AG09319 (cell line): ENCODE measurements at regions not wholly inside any gene's neighbourhood (a gene's known extent, or its start where the extent isn't known, plus 50 kb on each side); places are given as distances from the start of the nearest gene placed in this dataset.
"Not testable (repeated sequence)": the region's sequence is repeated elsewhere in the genome, so short reads cannot be mapped to it uniquely, and the experiment has no call there.

Experiments
- DNase-seq: peaks from one replicate; pipeline ENCODE4 v3.0.0-alpha.2; 2010; ENCODE audit warnings: low read depth; ENCODE audit errors: extremely low read depth
- TF ChIP-seq, protein P1 (sequence below): IDR thresholded peaks from 2 replicates; pipeline ENCODE4 v1.5.1; 2011; ENCODE audit warnings: low read depth, mild to moderate bottlenecking, inconsistent platforms, low read length, moderate library complexity

DNA sequence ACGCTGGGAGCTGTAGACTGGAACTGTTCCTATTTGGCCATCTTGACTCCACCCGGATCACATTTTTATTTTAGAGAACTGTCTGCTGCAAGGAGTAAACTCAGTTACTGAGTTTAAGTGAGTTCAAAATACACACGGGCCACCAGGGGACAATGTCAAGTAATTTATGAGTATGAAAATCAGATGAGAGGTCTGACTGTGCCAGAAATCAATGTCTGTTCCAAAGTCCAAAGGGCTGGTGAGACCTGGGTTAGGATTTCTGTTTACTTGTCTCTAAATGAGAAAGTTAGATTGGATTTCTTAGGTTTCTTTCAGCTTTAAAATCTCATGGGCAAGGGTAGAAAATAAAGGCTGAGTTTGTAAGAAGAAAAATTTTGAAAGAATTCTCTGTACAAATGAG, 465.8 kb upstream of the MEIS1 start:
- no peak for DNase-seq
- TF ChIP-seq, protein P1, sequence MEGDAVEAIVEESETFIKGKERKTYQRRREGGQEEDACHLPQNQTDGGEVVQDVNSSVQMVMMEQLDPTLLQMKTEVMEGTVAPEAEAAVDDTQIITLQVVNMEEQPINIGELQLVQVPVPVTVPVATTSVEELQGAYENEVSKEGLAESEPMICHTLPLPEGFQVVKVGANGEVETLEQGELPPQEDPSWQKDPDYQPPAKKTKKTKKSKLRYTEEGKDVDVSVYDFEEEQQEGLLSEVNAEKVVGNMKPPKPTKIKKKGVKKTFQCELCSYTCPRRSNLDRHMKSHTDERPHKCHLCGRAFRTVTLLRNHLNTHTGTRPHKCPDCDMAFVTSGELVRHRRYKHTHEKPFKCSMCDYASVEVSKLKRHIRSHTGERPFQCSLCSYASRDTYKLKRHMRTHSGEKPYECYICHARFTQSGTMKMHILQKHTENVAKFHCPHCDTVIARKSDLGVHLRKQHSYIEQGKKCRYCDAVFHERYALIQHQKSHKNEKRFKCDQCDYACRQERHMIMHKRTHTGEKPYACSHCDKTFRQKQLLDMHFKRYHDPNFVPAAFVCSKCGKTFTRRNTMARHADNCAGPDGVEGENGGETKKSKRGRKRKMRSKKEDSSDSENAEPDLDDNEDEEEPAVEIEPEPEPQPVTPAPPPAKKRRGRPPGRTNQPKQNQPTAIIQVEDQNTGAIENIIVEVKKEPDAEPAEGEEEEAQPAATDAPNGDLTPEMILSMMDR = no peak

DNA sequence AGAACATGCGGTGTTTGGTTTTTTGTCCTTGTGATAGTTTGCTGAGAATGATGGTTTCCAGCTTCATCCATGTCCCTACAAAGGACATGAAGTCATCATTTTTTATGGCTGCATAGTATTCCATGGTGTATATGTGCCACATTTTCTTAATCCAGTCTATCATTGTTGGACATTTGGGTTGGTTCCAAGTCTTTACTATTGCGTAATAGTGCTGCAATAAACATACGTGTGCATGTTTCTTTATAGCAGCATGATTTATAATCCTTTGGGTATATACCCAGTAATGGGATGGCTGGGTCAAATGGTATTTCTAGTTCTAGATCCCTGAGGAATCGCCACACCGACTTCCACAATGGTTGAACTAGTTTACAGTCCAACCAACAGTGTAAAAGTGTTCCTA, 471.6 kb upstream of the MEIS1 start:
- not testable (repeated sequence) for DNase-seq

DNA sequence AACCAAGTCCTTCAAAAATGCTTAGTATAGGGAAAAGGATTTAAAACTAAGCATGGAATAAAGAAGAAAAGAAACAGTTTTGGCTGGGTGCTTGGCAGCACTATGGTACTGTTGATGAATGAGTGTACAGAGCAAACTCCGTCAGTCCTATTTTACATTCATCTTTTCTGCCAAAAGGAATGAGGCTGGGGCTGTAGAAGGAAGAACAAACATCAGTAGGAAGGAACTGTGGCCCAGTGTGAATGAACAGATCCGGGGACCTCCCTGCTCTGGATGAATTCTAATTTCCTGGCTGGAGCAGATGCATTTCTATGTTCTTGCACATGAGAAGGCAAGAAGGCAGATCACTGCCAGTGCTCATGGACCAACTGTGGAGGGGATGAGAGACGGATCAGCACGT, 474.0 kb upstream of the MEIS1 start:
- TF ChIP-seq, protein P1 = no peak
- DNase-seq = no peak

DNA sequence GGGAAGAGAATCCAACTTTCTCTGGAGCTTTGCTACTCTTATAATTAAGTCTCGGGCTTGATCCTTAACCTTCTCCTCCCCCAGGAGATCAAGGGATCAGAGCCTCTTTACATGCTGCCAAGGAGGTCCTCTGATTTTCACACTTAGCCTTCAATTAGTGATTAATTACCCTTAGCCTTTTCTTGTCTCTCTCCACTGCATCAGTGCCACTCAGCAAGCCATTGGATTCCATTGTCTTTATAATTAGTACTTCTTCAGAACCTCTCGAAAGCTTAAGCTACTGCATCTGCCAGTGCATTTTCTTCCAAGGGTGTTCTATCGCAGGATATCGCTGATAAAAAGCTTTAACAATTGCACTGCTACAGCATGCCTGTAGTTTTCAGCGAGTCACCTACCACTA, 477.0 kb upstream of the MEIS1 start:
- no peak for DNase-seq
- TF ChIP-seq, protein P1 = no peak

DNA sequence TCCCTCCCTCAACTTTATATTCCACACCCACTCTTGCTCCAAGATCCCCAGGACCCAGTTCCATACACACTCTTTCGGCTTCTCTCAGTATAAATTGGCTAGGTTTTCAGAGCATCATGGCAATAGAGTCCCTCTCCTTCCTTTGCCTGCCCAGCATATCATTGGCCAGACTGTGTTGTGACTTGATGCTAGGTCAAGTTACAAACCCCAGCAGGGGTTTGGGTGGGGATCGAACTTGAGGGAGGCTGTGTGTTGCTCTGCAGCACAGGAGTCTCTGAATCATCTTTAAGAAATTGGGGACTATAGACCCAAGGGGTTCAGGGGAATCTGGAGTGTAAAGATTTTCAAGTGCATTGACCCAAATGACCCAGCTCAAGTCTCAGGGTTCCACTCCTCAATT, 477.5 kb upstream of the MEIS1 start:
- no peak for DNase-seq
- TF ChIP-seq, protein P1 = no peak

DNA sequence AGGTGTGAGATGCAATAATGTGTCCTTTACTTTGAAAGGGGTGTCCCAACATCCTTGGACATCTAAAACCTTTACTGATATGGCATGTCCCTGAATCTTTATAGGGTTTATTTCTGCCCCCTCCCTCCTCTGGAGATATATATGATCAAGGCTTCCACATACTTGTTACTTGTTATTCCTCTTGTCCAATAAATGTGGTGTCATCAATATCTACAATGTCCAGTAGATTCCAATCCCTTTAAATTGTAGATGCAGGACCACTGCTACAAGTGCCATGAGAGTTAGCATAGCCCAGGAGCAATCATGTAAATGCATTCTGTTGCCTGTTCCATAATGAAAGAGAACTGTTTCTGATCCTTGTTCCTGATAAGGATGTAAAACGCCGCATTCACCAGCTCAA, 479.7 kb upstream of the MEIS1 start:
- TF ChIP-seq, protein P1 = no peak
- DNase-seq = no peak

DNA sequence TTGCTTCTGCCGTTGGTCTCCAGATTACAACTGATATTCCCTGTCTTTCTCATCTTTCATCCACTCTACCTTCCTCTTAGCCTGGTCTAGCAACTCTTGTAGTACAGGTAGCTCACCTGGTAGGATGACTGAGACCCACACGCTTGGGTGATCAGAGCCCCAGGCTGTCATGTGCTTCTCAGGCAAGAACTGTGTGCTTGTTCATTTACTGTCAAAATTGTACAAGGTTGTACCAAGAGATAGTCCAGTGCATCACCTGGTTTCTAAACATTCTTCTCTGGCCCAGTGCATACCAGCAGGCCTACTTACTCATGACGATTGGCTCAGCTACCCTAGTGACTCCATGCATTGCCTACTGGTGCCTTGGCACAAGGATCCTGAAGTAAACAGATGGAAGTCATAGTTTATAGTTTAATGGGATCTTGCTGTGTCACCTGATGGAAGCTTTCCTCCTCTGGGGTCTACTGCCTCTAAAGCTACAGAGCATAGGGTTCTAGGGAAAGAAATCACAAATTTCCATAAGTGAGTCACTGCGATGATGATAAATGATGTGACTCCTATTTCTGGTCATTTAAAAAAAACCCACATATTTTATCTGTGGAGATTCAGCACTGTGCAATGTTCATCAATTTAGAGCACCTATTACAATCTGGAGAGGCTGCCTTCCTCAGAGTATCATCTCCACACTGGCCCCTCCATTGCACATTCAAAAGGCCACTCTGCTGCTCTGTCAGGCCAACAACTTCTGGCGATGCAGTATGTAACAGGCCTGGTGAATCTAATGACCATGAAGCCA, 481.8 kb upstream of the MEIS1 start:
- TF ChIP-seq, protein P1 = no peak

DNA sequence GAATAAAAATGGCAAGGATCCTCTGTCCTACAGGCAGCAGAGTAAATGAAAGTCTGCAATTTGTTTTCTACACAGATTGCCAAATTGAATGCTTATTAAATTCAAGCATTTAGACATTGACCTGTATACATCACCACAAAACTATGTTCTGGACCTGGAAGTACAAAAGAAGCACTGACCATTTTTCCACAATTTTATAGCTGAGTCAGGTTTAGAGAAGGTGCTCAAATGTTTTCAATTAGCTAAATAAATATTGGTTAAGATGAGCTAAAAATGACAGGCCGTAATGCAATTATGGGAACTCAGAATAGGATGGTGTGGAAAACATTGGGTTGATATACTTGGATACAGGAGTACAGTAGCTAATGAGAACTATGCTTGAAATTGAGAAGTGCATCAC, 490.7 kb upstream of the MEIS1 start:
- TF ChIP-seq, protein P1 = no peak
- no peak for DNase-seq

More for the DNA sequence above, 481.8 kb upstream of the MEIS1 start:
- DNase-seq = no peak
